K562 (cell line): ENCODE measurements at regions not wholly inside any gene's neighbourhood (a gene's known extent, or its start where the extent isn't known, plus 50 kb on each side); places are given as distances from the start of the nearest gene placed in this dataset.
A peak's percentile ranks its signal among the peaks of the same experiment; 100 is the strongest.

ENCODE experiments used
- ARID1B ChIP-seq: fragments of 450-650 bp; IDR thresholded peaks from 2 replicates; pipeline ENCODE4 v1.6.1; 2016; ENCODE audit warnings: antibody characterized with exemption, mild to moderate bottlenecking, inconsistent platforms
- CREBBP ChIP-seq: IDR thresholded peaks from one replicate; pipeline ENCODE4 v1.6.1; 2012; ENCODE audit warnings: low read depth, mild to moderate bottlenecking, control low read depth, inconsistent platforms, low read length
- CUX1 ChIP-seq: fragments of 200-800 bp; sonication (Bioruptor generic); IDR thresholded peaks from 2 replicates; pipeline ENCODE4 v1.6.1; 2016; ENCODE audit warnings: missing genetic modification characterization, missing compliant biosample characterization
- DACH1 ChIP-seq: fragments of 450-650 bp; IDR thresholded peaks from 2 replicates; pipeline ENCODE4 v1.6.1; 2018; ENCODE audit not compliant: partially characterized antibody
- DIDO1 ChIP-seq: fragments of 450-650 bp; IDR thresholded peaks from 2 replicates; pipeline ENCODE4 v1.6.1; 2016; ENCODE audit warnings: low read depth, missing biosample characterization, missing genetic modification characterization
- EZH2 ChIP-seq: IDR thresholded peaks from 2 replicates; pipeline ENCODE4 v1.6.1; 2012; ENCODE audit warnings: low read depth, mild to moderate bottlenecking, inconsistent platforms, low read length, borderline replicate concordance
- FOSL1 ChIP-seq: fragments of 200-800 bp; sonication (Bioruptor generic); conservative IDR thresholded peaks from 2 replicates; pipeline ENCODE4 v1.6.1; 2016; ENCODE audit warnings: missing genetic modification characterization, missing compliant biosample characterization
- FOXM1 ChIP-seq, 2 experiments: fragments of 450-650 bp in 1 of 2; sonication (generic) in 1 of 2; formaldehyde crosslinking in 1 of 2; IDR thresholded peaks; 2 replicates each; pipeline versions ENCODE4 v1.6.1 to v1.9.0; 2017 to 2022; ENCODE audit warnings: low read depth in 2 of 2, mild to moderate bottlenecking in 2 of 2, missing genetic modification reagents in 1 of 2, moderate library complexity in 1 of 2
- HDAC2 ChIP-seq: fragments of 450-650 bp; IDR thresholded peaks from 2 replicates; pipeline ENCODE4 v1.6.1; 2016; ENCODE audit warnings: mild to moderate bottlenecking
- HDAC8 ChIP-seq: fragments of 450-650 bp; IDR thresholded peaks from 2 replicates; pipeline ENCODE4 v1.6.1; 2016; ENCODE audit warnings: mild to moderate bottlenecking, missing genetic modification characterization, moderate library complexity, missing compliant biosample characterization
- HIVEP1 ChIP-seq: fragments of 250-450 bp; sonication (Bioruptor Pico); IDR thresholded peaks from 2 replicates; pipeline ENCODE4 v1.4.0; 2020; ENCODE audit warnings: mild to moderate bottlenecking
- MAFK ChIP-seq: IDR thresholded peaks from 2 replicates; pipeline ENCODE4 v1.6.1; 2011; ENCODE audit warnings: low read length, improper control_type of control experiment
- MCM7 ChIP-seq, 2 experiments: fragments of 450-650 bp; IDR thresholded peaks; 2 replicates each; pipeline ENCODE4 v1.6.1; 2016 to 2018
- NELFE ChIP-seq: IDR thresholded peaks from 2 replicates; pipeline ENCODE4 v1.6.1; 2011; ENCODE audit warnings: mild to moderate bottlenecking; ENCODE audit not compliant: insufficient read depth, insufficient read length
- NFE2L1 ChIP-seq: fragments of 450-650 bp; IDR thresholded peaks from 2 replicates; pipeline ENCODE4 v1.6.1; 2016; ENCODE audit warnings: missing genetic modification characterization, low read depth, mild to moderate bottlenecking, missing compliant biosample characterization, moderate library complexity, borderline replicate concordance
- NFXL1 ChIP-seq: fragments of 450-650 bp; formaldehyde crosslinking; IDR thresholded peaks from 2 replicates; pipeline ENCODE4 v1.4.0; 2021; ENCODE audit warnings: mild to moderate bottlenecking
- NR4A1 ChIP-seq, 2 experiments: fragments of 250-450 bp in 1 of 2; fragments of 450-650 bp in 1 of 2; sonication (Bioruptor Pico) in 1 of 2; IDR thresholded peaks; 2 replicates each; pipeline versions ENCODE4 v1.4.0 to v1.6.1; 2016 to 2020; ENCODE audit warnings: mild to moderate bottlenecking in 2 of 2, missing compliant biosample characterization in 1 of 2, missing genetic modification characterization in 1 of 2, moderate library complexity in 1 of 2
- THRA ChIP-seq: fragments of 450-650 bp; IDR thresholded peaks from 2 replicates; pipeline ENCODE4 v1.6.1; 2017; ENCODE audit warnings: mild to moderate bottlenecking, moderate library complexity
- YY1 ChIP-seq, 3 experiments: IDR thresholded peaks; 2 replicates each; pipeline ENCODE4 v1.6.1; 2011; ENCODE audit warnings: low read length in 2 of 3, mild to moderate bottlenecking in 2 of 3, moderate library complexity in 2 of 3, borderline replicate concordance in 1 of 3, control low read depth in 1 of 3, low read depth in 1 of 3; ENCODE audit not compliant: insufficient read depth in 3 of 3, insufficient replicate concordance in 2 of 3, control insufficient read depth in 1 of 3, insufficient read length in 1 of 3; ENCODE audit errors: extremely low read depth in 1 of 3
- ZC3H11A ChIP-seq: IDR thresholded peaks from 2 replicates; pipeline ENCODE4 v1.6.1; 2012; ENCODE audit warnings: low read depth, low read length, improper control_type of control experiment
- ZNF124 ChIP-seq: sonication (generic); formaldehyde crosslinking; IDR thresholded peaks from 2 replicates; pipeline ENCODE4 v1.8.1; 2022; ENCODE audit warnings: missing genetic modification reagents
- ZNF408 ChIP-seq: fragments of 250-450 bp; sonication (Bioruptor Pico); IDR thresholded peaks from 2 replicates; pipeline ENCODE4 v1.4.0; 2020; ENCODE audit warnings: low read depth, mild to moderate bottlenecking, moderate library complexity
- ZNF830 ChIP-seq: fragments of 250-450 bp; sonication (Bioruptor Pico); IDR thresholded peaks from 2 replicates; pipeline ENCODE4 v1.5.0; 2021; ENCODE audit warnings: mild to moderate bottlenecking

DNA sequence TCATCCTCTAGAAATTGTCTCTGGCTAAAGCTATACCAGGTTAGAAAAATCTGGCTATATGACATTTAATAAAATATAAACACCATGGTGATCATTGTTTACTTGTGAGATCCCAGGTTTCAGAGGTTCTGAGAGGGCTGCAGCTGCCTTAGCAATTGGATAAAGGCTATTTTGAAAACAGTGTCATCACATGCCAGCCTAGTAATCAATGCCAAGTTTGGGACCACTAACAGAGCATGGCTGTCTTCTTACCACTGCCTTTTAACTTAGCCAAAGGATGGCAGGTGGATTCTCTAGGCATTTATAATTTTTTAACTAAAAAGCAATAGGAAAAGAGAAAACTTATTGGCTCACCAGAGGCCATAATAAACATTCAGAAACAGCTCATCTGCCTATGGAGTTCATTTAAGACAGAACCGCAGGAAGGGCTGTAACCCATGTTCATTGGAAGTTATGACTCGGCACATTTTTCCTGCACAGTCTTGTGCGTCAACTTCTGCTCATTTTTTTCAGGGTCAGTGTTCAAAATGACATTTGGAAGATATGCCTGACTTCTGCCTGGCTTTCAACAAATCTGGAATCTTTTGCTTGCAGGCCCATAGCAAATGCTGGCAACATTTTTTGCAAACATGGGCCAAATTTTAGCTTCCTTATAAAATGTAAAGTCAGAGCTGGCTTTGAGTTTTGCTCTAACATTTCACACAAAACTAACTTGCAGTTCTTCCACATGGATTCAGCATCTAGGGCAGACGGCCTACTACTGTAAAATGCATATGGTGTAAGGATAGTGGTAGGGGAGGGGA lies 476.0 kb upstream of the TBL1XR1 start (continued):
- TF ChIP-seq ZNF830 (CRISPR knock-in tag) (no peak), DACH1 (no peak), MAFK (peak; percentile 87), DIDO1 (tag) (no peak), MCM7 (IDR thresholded peaks at IDR 0.05) (no peak), EZH2 (no peak), HDAC2 (no peak), FOSL1 (tag) (peak; percentile 27; the same call in 1 of the 2 replicates), CREBBP (no peak), HDAC8 (tag) (no peak), FOXM1 (IDR thresholded peaks at IDR 0.05; ENCODE audit: low read depth) (no peak), FOXM1 (CRISPR knock-in tag; IDR thresholded peaks at IDR 0.05; ENCODE audit: low read depth) (no peak), NFE2L1 (peak; percentile 74; the same call in 1 of the 2 replicates), NELFE (no peak), CUX1 (CRISPR knock-in tag) (no peak), NFXL1 (CRISPR knock-in tag) (no peak), ZC3H11A (no peak), HIVEP1 (CRISPR knock-in tag) (no peak), ZNF124 (CRISPR knock-in tag) (no peak), ZNF408 (no peak), THRA (no peak), ARID1B (peak; percentile 58), NR4A1 (CRISPR knock-in tag; IDR thresholded peaks at IDR 0.05) (no peak), NR4A1 (tag; IDR thresholded peaks at IDR 0.05) (no peak), YY1 (IDR thresholded peaks at IDR 0.05; ENCODE audit: borderline replicate concordance in 1 of 3, control insufficient read depth in 1 of 3, extremely low read depth in 1 of 3, insufficient read depth in 3 of 3, insufficient read length in 1 of 3, insufficient replicate concordance in 2 of 3, low read depth in 1 of 3, low read length in 2 of 3) (no peak)
